MM.1S (cell line): ENCODE measurements at regions not wholly inside any gene's neighbourhood (a gene's known extent, or its start where the extent isn't known, plus 50 kb on each side); places are given as distances from the start of the nearest gene placed in this dataset.

Experiments
- DNase-seq: peaks from one replicate; pipeline ENCODE4 v3.0.0-alpha.2; 2015
- H2AFZ ChIP-seq: fragments of 300-600 bp; sonication (generic); 2 replicates; pipeline ENCODE4 v1.6.0; 2016; ENCODE audit warnings: antibody characterized with exemption, low read length
- H3F3A ChIP-seq: fragments of 300-600 bp; sonication (generic); 2 replicates; pipeline ENCODE4 v1.6.1; 2016; ENCODE audit warnings: mild to moderate bottlenecking, antibody characterized with exemption, low read length, moderate library complexity, mixed read lengths; ENCODE audit not compliant: insufficient read depth
- H3K27ac ChIP-seq: fragments of 300-600 bp; sonication (generic); 2 replicates; pipeline ENCODE4 v1.5.1; 2016; ENCODE audit warnings: mild to moderate bottlenecking, low read length
- H3K27me3 ChIP-seq: fragments of 300-600 bp; sonication (generic); replicated peaks from 2 replicates; pipeline ENCODE4 v1.6.0; 2016; ENCODE audit warnings: low read length; ENCODE audit not compliant: insufficient read depth
- H3K36me3 ChIP-seq: fragments of 300-600 bp; sonication (generic); replicated peaks from 2 replicates; pipeline ENCODE4 v1.6.1; 2016; ENCODE audit warnings: mild to moderate bottlenecking, low read length, mixed read lengths; ENCODE audit not compliant: insufficient read depth
- H3K4me1 ChIP-seq: fragments of 300-600 bp; sonication (generic); 2 replicates; pipeline ENCODE4 v1.6.1; 2016; ENCODE audit warnings: low read length, mixed read lengths
- H3K4me2 ChIP-seq: fragments of 300-600 bp; sonication (generic); 2 replicates; pipeline ENCODE4 v1.6.0; 2016; ENCODE audit warnings: low read depth, low read length
- H3K4me3 ChIP-seq: fragments of 300-600 bp; sonication (generic); 2 replicates; pipeline ENCODE4 v1.5.1; 2016; ENCODE audit warnings: low read length, mixed read lengths
- H3K79me2 ChIP-seq: fragments of 300-600 bp; sonication (generic); 2 replicates; pipeline ENCODE4 v1.6.1; 2016; ENCODE audit warnings: mixed run types, low read length, mixed read lengths
- H3K9ac ChIP-seq: fragments of 300-600 bp; sonication (generic); 2 replicates; pipeline ENCODE4 v1.6.1; 2016; ENCODE audit warnings: low read length, mixed read lengths
- H3K9me2 ChIP-seq: fragments of 300-600 bp; sonication (generic); replicated peaks from 2 replicates; pipeline ENCODE4 v1.6.1; 2016; ENCODE audit warnings: mild to moderate bottlenecking, low read length, mixed read lengths; ENCODE audit not compliant: insufficient read depth
- H3K9me3 ChIP-seq: fragments of 300-600 bp; sonication (generic); replicated peaks from 2 replicates; pipeline ENCODE4 v1.6.1; 2016; ENCODE audit warnings: mild to moderate bottlenecking, low read length, mixed read lengths; ENCODE audit not compliant: insufficient read depth
- H4K20me1 ChIP-seq: fragments of 300-600 bp; sonication (generic); 2 replicates; pipeline ENCODE4 v1.6.1; 2016; ENCODE audit warnings: mild to moderate bottlenecking, low read length, moderate library complexity, mixed read lengths; ENCODE audit not compliant: insufficient read depth
- EZH2 ChIP-seq: fragments of 300-600 bp; sonication (generic); optimal IDR thresholded peaks from 2 replicates; pipeline ENCODE3; 2017; ENCODE audit warnings: low read depth, mild to moderate bottlenecking, antibody characterized with exemption, low read length, mixed read lengths
- EZH2phosphoT487 ChIP-seq: fragments of 300-600 bp; sonication (generic); IDR thresholded peaks from 2 replicates; pipeline ENCODE4 v1.6.1; 2018; ENCODE audit warnings: antibody characterized with exemption, low read length
- TF ChIP-seq, protein P1 (sequence below): fragments of 300-600 bp; sonication (generic); IDR thresholded peaks from 2 replicates; pipeline ENCODE4 v1.5.1; 2016; ENCODE audit warnings: antibody characterized with exemption, low read length, mixed read lengths

DNA sequence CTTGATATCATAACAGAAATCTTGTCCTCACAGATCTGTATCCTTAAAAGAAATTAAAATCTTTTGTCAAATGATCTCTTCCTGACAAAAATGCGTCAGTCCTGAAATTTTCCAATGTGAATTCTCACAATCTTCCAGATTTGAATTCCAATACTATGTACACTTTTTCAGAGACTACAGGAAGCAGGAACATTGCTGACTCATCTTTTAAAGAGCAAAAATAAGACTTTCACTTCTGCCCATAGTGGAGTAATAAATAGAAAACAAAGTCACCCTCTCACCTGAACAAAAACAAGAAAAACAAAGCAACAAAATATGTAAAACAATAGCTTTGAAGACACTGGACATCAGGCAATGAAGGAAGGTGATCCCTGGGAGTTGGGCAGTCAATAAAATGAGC is 167.0 kb upstream of the IPO5 start:
- no peak overlapping the region for H3K9ac ChIP-seq
- H3K4me3 ChIP-seq: no peak overlapping the region
- no peaks in the 10 kb centered on the region for H4K20me1 ChIP-seq
- no peak for DNase-seq
- no peak overlapping the region for H3K4me2 ChIP-seq
- H3F3A ChIP-seq: no peaks in the 10 kb centered on the region
- no peaks in the 10 kb centered on the region for H3K36me3 ChIP-seq
- H3K9me3 ChIP-seq: no peaks in the 10 kb centered on the region
- no peak overlapping the region for H2AFZ ChIP-seq
- no peak for TF ChIP-seq EZH2phosphoT487
- no peak for TF ChIP-seq EZH2
- TF ChIP-seq, protein P1, sequence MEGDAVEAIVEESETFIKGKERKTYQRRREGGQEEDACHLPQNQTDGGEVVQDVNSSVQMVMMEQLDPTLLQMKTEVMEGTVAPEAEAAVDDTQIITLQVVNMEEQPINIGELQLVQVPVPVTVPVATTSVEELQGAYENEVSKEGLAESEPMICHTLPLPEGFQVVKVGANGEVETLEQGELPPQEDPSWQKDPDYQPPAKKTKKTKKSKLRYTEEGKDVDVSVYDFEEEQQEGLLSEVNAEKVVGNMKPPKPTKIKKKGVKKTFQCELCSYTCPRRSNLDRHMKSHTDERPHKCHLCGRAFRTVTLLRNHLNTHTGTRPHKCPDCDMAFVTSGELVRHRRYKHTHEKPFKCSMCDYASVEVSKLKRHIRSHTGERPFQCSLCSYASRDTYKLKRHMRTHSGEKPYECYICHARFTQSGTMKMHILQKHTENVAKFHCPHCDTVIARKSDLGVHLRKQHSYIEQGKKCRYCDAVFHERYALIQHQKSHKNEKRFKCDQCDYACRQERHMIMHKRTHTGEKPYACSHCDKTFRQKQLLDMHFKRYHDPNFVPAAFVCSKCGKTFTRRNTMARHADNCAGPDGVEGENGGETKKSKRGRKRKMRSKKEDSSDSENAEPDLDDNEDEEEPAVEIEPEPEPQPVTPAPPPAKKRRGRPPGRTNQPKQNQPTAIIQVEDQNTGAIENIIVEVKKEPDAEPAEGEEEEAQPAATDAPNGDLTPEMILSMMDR: no peak
- H3K27ac ChIP-seq: no peak overlapping the region
- H3K4me1 ChIP-seq: peaks cover 4% of the 10 kb centered on the region; the same call in 1 of the 2 replicates
- no peaks in the 10 kb centered on the region for H3K79me2 ChIP-seq
- no peaks in the 10 kb centered on the region for H3K27me3 ChIP-seq
- no peaks in the 10 kb centered on the region for H3K9me2 ChIP-seq

DNA sequence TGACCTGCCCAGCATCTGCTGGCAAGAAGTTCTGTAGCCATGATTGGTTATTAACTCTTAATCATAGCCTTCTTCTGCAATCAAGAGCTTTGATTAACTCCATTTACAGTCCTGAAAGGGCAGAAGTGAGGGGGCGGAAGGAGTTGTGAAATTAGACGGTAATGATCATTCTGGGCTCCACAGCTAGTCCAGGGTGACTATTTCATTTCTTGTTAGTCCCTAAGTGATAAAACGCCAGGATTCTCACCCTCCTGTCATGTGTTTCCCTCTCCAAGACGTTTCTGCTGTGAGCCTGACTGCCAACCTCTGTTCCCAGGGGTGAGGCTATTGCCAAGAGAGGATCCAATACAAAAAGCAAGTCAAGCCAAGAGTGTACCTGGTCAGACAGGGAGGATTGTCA is 155.9 kb upstream of the IPO5 start:
- Histone ChIP-seq H4K20me1 (no peaks in the 10 kb centered on the region), H3K27me3 (no peaks in the 10 kb centered on the region), H3K9ac (no peak overlapping the region), H3K79me2 (no peaks in the 10 kb centered on the region), H3K9me2 (no peaks in the 10 kb centered on the region), H3F3A (no peaks in the 10 kb centered on the region), H3K9me3 (no peaks in the 10 kb centered on the region), H3K4me3 (no peak overlapping the region), H3K4me1 (no peaks in the 10 kb centered on the region), H3K27ac (no peak overlapping the region), H2AFZ (no peak overlapping the region), H3K36me3 (no peaks in the 10 kb centered on the region), H3K4me2 (no peak overlapping the region)
- DNase-seq: no peak
- TF ChIP-seq, protein P1: no peak
- TF ChIP-seq EZH2phosphoT487 (no peak), EZH2 (no peak)

DNA sequence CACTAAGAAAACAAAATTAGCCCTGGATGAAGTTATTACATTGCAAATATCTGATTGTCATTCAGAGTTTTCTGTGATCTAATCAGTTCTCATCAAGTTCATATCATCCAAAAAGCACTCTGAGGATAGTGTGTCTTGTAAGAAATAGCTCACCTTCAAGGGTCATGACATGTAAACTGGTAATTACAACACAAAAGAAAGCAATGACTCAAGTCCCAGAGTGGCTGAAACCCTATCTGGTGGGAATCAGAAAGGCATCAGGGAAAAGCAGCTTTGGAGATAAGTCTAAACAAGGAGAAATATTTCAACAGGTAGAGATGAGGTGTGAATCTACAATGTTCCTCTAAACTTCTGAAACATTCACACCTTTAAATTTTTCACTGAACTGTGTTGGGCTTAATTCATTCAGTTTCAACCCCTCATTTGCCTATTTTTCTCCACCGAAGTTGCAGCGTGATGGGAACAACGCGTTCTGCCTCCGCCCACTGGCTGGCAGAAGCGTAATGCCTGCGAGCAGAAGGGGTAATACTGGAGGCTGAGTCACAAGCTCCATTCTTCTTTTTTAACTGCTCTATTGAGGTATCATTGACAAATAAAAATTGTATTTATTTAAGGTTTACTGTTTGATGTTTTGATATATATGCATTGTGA is 155.2 kb upstream of the IPO5 start:
- Histone ChIP-seq H3K9ac (no peak overlapping the region), H3K9me3 (no peaks in the 10 kb centered on the region), H4K20me1 (no peaks in the 10 kb centered on the region), H3K4me1 (no peaks in the 10 kb centered on the region), H3K4me2 (no peak overlapping the region), H3K9me2 (no peaks in the 10 kb centered on the region), H3F3A (no peaks in the 10 kb centered on the region), H3K27me3 (no peaks in the 10 kb centered on the region), H2AFZ (no peak overlapping the region), H3K4me3 (no peak overlapping the region), H3K79me2 (no peaks in the 10 kb centered on the region), H3K27ac (no peak overlapping the region), H3K36me3 (no peaks in the 10 kb centered on the region)
- TF ChIP-seq EZH2 (no peak), EZH2phosphoT487 (no peak)
- TF ChIP-seq, protein P1: no peak
- no peak for DNase-seq
